Gastroesophageal sphincter (tissue), 3 donors: ENCODE measurements at regions not wholly inside any gene's neighbourhood (a gene's known extent, or its start where the extent isn't known, plus 50 kb on each side); places are given as distances from the start of the nearest gene placed in this dataset.

Experiments
- POLR2A ChIP-seq, 2 donors: fragments of 450-650 bp; IDR thresholded peaks; one replicate each; pipeline ENCODE4 v1.6.1; 2017; ENCODE audit warnings: antibody characterized with exemption in 2 of 2, mild to moderate bottlenecking in 2 of 2, moderate library complexity in 1 of 2
- TF ChIP-seq, protein P1 (sequence below), 4 experiments: fragments of 200-600 bp in 2 of 4; fragments of 450-650 bp in 2 of 4; sonication (generic) in 1 of 4; IDR thresholded peaks; one replicate each; pipeline ENCODE4 v1.5.1; 2017 to 2019; ENCODE audit warnings: antibody characterized with exemption in 4 of 4, mild to moderate bottlenecking in 2 of 4, moderate library complexity in 2 of 4

DNA sequence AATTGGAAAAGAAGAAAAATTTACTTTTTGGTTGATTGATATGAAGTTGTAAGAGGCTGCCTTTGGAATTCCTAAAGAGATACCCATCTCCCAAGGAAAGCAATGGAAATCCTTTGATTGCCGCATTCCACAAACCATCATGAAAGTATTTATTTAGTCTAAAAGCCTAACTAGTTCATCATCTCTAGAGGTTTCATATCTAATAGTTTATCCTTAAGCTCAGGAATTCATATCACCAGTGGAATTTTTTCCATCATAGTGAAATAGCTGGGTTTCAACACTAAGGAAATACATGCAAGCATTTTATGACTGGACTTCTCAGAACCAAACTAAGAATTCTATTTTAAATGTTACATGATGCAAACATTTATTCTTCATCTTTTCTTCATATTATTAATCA lies 144.9 kb downstream of the FBXO8 start:
- TF ChIP-seq POLR2A (IDR thresholded peaks at IDR 0.05), result no peak
- TF ChIP-seq, protein P1, sequence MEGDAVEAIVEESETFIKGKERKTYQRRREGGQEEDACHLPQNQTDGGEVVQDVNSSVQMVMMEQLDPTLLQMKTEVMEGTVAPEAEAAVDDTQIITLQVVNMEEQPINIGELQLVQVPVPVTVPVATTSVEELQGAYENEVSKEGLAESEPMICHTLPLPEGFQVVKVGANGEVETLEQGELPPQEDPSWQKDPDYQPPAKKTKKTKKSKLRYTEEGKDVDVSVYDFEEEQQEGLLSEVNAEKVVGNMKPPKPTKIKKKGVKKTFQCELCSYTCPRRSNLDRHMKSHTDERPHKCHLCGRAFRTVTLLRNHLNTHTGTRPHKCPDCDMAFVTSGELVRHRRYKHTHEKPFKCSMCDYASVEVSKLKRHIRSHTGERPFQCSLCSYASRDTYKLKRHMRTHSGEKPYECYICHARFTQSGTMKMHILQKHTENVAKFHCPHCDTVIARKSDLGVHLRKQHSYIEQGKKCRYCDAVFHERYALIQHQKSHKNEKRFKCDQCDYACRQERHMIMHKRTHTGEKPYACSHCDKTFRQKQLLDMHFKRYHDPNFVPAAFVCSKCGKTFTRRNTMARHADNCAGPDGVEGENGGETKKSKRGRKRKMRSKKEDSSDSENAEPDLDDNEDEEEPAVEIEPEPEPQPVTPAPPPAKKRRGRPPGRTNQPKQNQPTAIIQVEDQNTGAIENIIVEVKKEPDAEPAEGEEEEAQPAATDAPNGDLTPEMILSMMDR (IDR thresholded peaks at IDR 0.05), result no peak
